Endothelial cell of umbilical vein (primary cell): ENCODE measurements at regions not wholly inside any gene's neighbourhood (a gene's known extent, or its start where the extent isn't known, plus 50 kb on each side); places are given as distances from the start of the nearest gene placed in this dataset.

Experiments
- BruUV-seq: library from RNA; stranded (reverse); fragments of 400-500 nt; replicated peaks from 2 replicates; lab custom pipeline; 2021; lab: Mats Ljungman, UMichigan
- CTCF ChIA-PET: fragments of 300-600, 350-600 bp; sonication (Branson Sonifier 250); formaldehyde crosslinking; loops from one replicate; lab custom pipeline; 2021; ENCODE audit warnings: antibody characterized with exemption, inconsistent platforms; lab: Charles Lee
- POLR2A ChIA-PET: fragments of 300-600, 350-600 bp; sonication (Branson Sonifier 250); formaldehyde crosslinking; loops from one replicate; lab custom pipeline; 2021; ENCODE audit warnings: antibody characterized with exemption, inconsistent platforms; lab: Charles Lee
- DNase-seq: peaks from one replicate; pipeline ENCODE4 v3.0.0-alpha.2; 2011; ENCODE audit warnings: low read depth, low spot score
- FAIRE-seq: peaks from 2 replicates; lab custom pipeline; 2011; peaks lifted over from hg19 to GRCh38; lab: Jason Lieb, UNC
- H2AFZ ChIP-seq: 2 replicates; pipeline ENCODE4 v1.6.0; 2012; ENCODE audit warnings: low read depth, low read length, control low read depth, inconsistent platforms
- H3K27ac ChIP-seq: 2 replicates; pipeline ENCODE4 v1.5.1; 2011; ENCODE audit warnings: low read depth, mild to moderate bottlenecking, control low read depth, low read length, moderate library complexity; ENCODE audit not compliant: insufficient read depth
- H3K27me3 ChIP-seq, 2 experiments: 2 replicates each; pipeline versions ENCODE4 v1.6.0 to v1.6.1; 2011; ENCODE audit warnings: low read length in 2 of 2, mixed read lengths in 1 of 2; ENCODE audit not compliant: control insufficient read depth in 2 of 2, insufficient read depth in 2 of 2
- H3K36me3 ChIP-seq, 2 experiments: 2 replicates in 1 of 2; 3 replicates in 1 of 2; pipeline ENCODE4 v1.5.1; 2011; ENCODE audit warnings: low read length in 2 of 2, mild to moderate bottlenecking in 1 of 2, moderate library complexity in 1 of 2; ENCODE audit not compliant: control insufficient read depth in 2 of 2, insufficient read depth in 2 of 2; ENCODE audit errors: extremely low read depth in 1 of 2
- H3K4me1 ChIP-seq: 3 replicates; pipeline ENCODE4 v1.5.1; 2011; ENCODE audit warnings: mild to moderate bottlenecking, low read length; ENCODE audit not compliant: control insufficient read depth, insufficient read depth; ENCODE audit errors: extremely low read depth
- H3K4me2 ChIP-seq: 2 replicates; pipeline ENCODE4 v1.6.1; 2011; ENCODE audit warnings: low read length, control low read depth, mixed read lengths; ENCODE audit not compliant: insufficient read depth
- H3K4me3 ChIP-seq, 3 experiments: fragments of 200-600 bp in 1 of 3; sonication (generic), shearing (Covaris generic) in 1 of 3; replicated peaks in 1 of 3; 2 replicates each; pipeline ENCODE4 v1.5.1; 2011 to 2016; ENCODE audit warnings: control low read depth in 3 of 3, low read length in 3 of 3, mild to moderate bottlenecking in 2 of 3, inconsistent platforms in 1 of 3, low read depth in 1 of 3, moderate library complexity in 1 of 3; ENCODE audit not compliant: insufficient read depth in 1 of 3
- H3K79me2 ChIP-seq: 2 replicates; pipeline ENCODE4 v1.6.0; 2012; ENCODE audit warnings: low read length, inconsistent platforms; ENCODE audit not compliant: control insufficient read depth, insufficient read depth
- H3K9ac ChIP-seq: replicated peaks from 2 replicates; pipeline ENCODE3; 2011; ENCODE audit warnings: low read length, control low read depth; ENCODE audit not compliant: insufficient read depth; ENCODE audit errors: extremely low read depth
- H3K9me1 ChIP-seq: replicated peaks from 3 replicates; pipeline ENCODE4 v1.6.0; 2011; ENCODE audit warnings: mild to moderate bottlenecking, low read length; ENCODE audit not compliant: control insufficient read depth, insufficient read depth; ENCODE audit errors: extremely low read depth
- H3K9me3 ChIP-seq: replicated peaks from 2 replicates; pipeline ENCODE4 v1.5.1; 2012; ENCODE audit warnings: low read length, inconsistent platforms; ENCODE audit not compliant: control insufficient read depth, insufficient read depth
- H4K20me1 ChIP-seq: replicated peaks from 2 replicates; pipeline ENCODE3; 2011; ENCODE audit warnings: mild to moderate bottlenecking, low read length; ENCODE audit not compliant: control insufficient read depth, insufficient read depth; ENCODE audit errors: extremely low read depth
- EZH2 ChIP-seq: IDR thresholded peaks from 2 replicates; pipeline ENCODE4 v1.6.1; 2012; ENCODE audit warnings: borderline replicate concordance, low read depth, mild to moderate bottlenecking, moderate library complexity, low read length, inconsistent platforms; ENCODE audit not compliant: severe bottlenecking
- FOS ChIP-seq: IDR thresholded peaks from 2 replicates; pipeline ENCODE4 v1.6.1; 2011; ENCODE audit warnings: mild to moderate bottlenecking, low read length, moderate library complexity, borderline replicate concordance; ENCODE audit not compliant: insufficient read depth
- GATA2 ChIP-seq: IDR thresholded peaks from 2 replicates; pipeline ENCODE4 v1.7.0; 2011; ENCODE audit warnings: low read depth, mild to moderate bottlenecking, moderate library complexity, mixed read lengths, low read length; ENCODE audit not compliant: insufficient read length, insufficient read depth
- JUN ChIP-seq: IDR thresholded peaks from 2 replicates; pipeline ENCODE4 v1.6.1; 2011; ENCODE audit warnings: borderline replicate concordance, low read depth; ENCODE audit not compliant: insufficient read length, insufficient read depth
- MYC ChIP-seq: IDR thresholded peaks from one replicate; pipeline ENCODE4 v1.6.1; 2011; ENCODE audit warnings: mild to moderate bottlenecking, low read depth, low read length
- POLR2A ChIP-seq: IDR thresholded peaks from 2 replicates; pipeline ENCODE4 v1.6.1; 2012; ENCODE audit warnings: low read depth, mild to moderate bottlenecking, control low read depth, low read length
- POLR2AphosphoS5 ChIP-seq: IDR thresholded peaks from 2 replicates; pipeline ENCODE4 v1.6.1; 2012; ENCODE audit warnings: low read depth, mild to moderate bottlenecking, control low read depth, low read length, moderate library complexity; ENCODE audit not compliant: insufficient read depth
- dilution Hi-C: fragments of 300-500 bp; cut with MboI; formaldehyde crosslinking; loops from one replicate; pipeline ENCODE4 v1.15.0; 2019; ENCODE audit warnings: low sequenced_read_pairs; ENCODE audit not compliant: extremely low pct_ligation_motif_present
- intact Hi-C: fragments of 100-400 bp; cut with micrococcal nuclease; formaldehyde crosslinking; loops from one replicate; pipeline ENCODE4 v1.10.0; 2022
- TF ChIP-seq, protein P1 (sequence below): IDR thresholded peaks from 2 replicates; pipeline ENCODE4 v1.6.1; 2011; ENCODE audit not compliant: insufficient read depth, insufficient read length
- TF ChIP-seq, protein P2 (sequence below), 2 donors: IDR thresholded peaks; 1 replicate in 1 of 2; 2 replicates in 1 of 2; pipeline ENCODE4 v1.5.1; 2011; ENCODE audit warnings: low read length in 2 of 2, mild to moderate bottlenecking in 2 of 2, moderate library complexity in 2 of 2, control low read depth in 1 of 2, inconsistent platforms in 1 of 2, low read depth in 1 of 2; ENCODE audit not compliant: insufficient read depth in 1 of 2; ENCODE audit errors: extremely low read depth in 1 of 2

- intact Hi-C loops = no loop called here
- BruUV-seq = no TSS peak
- Histone ChIP-seq H3K4me3 (no peak overlapping the region), H3K27ac (no peak overlapping the region), H3K36me3 (no peaks in the 10 kb centered on the region), H3K4me2 (no peak overlapping the region), H3K4me1 (no peaks in the 10 kb centered on the region), H3K9ac (no peak overlapping the region), H4K20me1 (no peaks in the 10 kb centered on the region), H3K79me2 (no peaks in the 10 kb centered on the region), H2AFZ (no peak overlapping the region), H3K27me3 (no peaks in the 10 kb centered on the region), H3K9me1 (no peaks in the 10 kb centered on the region), H3K9me3 (no peaks in the 10 kb centered on the region)
- POLR2A ChIA-PET = no interaction called here
- dilution Hi-C loops = no loop called here
- TF ChIP-seq POLR2AphosphoS5 (no peak), FOS (no peak), JUN (no peak), POLR2A (no peak), MYC (no peak), EZH2 (no peak), GATA2 (no peak)
- TF ChIP-seq, protein P1, sequence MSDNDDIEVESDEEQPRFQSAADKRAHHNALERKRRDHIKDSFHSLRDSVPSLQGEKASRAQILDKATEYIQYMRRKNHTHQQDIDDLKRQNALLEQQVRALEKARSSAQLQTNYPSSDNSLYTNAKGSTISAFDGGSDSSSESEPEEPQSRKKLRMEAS = no peak
- TF ChIP-seq, protein P2, sequence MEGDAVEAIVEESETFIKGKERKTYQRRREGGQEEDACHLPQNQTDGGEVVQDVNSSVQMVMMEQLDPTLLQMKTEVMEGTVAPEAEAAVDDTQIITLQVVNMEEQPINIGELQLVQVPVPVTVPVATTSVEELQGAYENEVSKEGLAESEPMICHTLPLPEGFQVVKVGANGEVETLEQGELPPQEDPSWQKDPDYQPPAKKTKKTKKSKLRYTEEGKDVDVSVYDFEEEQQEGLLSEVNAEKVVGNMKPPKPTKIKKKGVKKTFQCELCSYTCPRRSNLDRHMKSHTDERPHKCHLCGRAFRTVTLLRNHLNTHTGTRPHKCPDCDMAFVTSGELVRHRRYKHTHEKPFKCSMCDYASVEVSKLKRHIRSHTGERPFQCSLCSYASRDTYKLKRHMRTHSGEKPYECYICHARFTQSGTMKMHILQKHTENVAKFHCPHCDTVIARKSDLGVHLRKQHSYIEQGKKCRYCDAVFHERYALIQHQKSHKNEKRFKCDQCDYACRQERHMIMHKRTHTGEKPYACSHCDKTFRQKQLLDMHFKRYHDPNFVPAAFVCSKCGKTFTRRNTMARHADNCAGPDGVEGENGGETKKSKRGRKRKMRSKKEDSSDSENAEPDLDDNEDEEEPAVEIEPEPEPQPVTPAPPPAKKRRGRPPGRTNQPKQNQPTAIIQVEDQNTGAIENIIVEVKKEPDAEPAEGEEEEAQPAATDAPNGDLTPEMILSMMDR (IDR thresholded peaks at IDR 0.05; ENCODE audit: extremely low read depth in 1 of 2, insufficient read depth in 1 of 2, low read depth in 1 of 2, low read length in 2 of 2) = no peak
- no peak for DNase-seq
- CTCF ChIA-PET = no interaction called here
- no peak for FAIRE-seq
These were observed 198.3 kb downstream of the HTR1B start for GRCh38 chr6:77264970-77265369.
